HepG2 (cell line): ENCODE measurements at regions not wholly inside any gene's neighbourhood (a gene's known extent, or its start where the extent isn't known, plus 50 kb on each side); places are given as distances from the start of the nearest gene placed in this dataset.

Source experiments
- ATAC-seq: fragments of 200-7000 bp; cut with Tn5 transposase; 3 replicates; pipeline ENCODE4 v1.9.1; 2020; ENCODE audit warnings: mild to moderate bottlenecking, moderate library complexity
- BruUV-seq: library from RNA; stranded (reverse); fragments of 400-500 nt; replicated peaks from 2 replicates; lab custom pipeline; 2021; lab: Mats Ljungman, UMichigan
- CTCF ChIA-PET: fragments of 300-600 bp; formaldehyde crosslinking; extraction: SDS; loops from one replicate; lab custom pipeline; 2021; ENCODE audit warnings: low total read pairs, inconsistent platforms, low intra/inter-chr PET ratio; lab: Yijun Ruan, JAX
- POLR2A ChIA-PET: fragments of 350-600 bp; sonication (Branson Sonifier 250); formaldehyde crosslinking; loops from one replicate; lab custom pipeline; 2020; ENCODE audit warnings: antibody characterized with exemption, inconsistent platforms; lab: Yijun Ruan, JAX
- DNase-seq: peaks from one replicate; pipeline ENCODE4 v3.0.0-alpha.2; 2015; ENCODE audit warnings: low spot score
- FAIRE-seq: peaks from 3 replicates; lab custom pipeline; 2011; peaks lifted over from hg19 to GRCh38; lab: Jason Lieb, UNC
- H2AFZ ChIP-seq: one replicate; pipeline ENCODE4 v1.6.1; 2011; ENCODE audit warnings: low read length, inconsistent platforms
- H3K27ac ChIP-seq: fragments of 300-600 bp; 3 replicates; pipeline ENCODE4 v1.8.0; 2011; ENCODE audit warnings: mixed run types, mild to moderate bottlenecking, mixed read lengths, low read length, inconsistent platforms; ENCODE audit not compliant: insufficient read depth; ENCODE audit errors: extremely low read length
- H3K27me3 ChIP-seq, 2 experiments: fragments of 200-600 bp in 1 of 2; 2 replicates in 1 of 2; 3 replicates in 1 of 2; pipeline versions ENCODE4 v1.6.0 to v1.8.0; 2011; ENCODE audit warnings: low read length in 2 of 2, mild to moderate bottlenecking in 2 of 2, moderate library complexity in 2 of 2, inconsistent platforms in 1 of 2; ENCODE audit not compliant: insufficient read depth in 2 of 2, control insufficient read depth in 1 of 2
- H3K36me3 ChIP-seq, 2 experiments: fragments of 200-600 bp in 1 of 2; replicated peaks in 1 of 2; 2 replicates in 1 of 2; 3 replicates in 1 of 2; pipeline versions ENCODE4 v1.5.1 to v1.8.0; 2011; ENCODE audit warnings: low read length in 2 of 2, inconsistent platforms in 1 of 2; ENCODE audit not compliant: insufficient read depth in 2 of 2, control insufficient read depth in 1 of 2
- H3K4me1 ChIP-seq: 2 replicates; pipeline ENCODE4 v1.5.1; 2012; ENCODE audit warnings: low read length, inconsistent platforms; ENCODE audit not compliant: insufficient read depth
- H3K4me2 ChIP-seq: 2 replicates; pipeline ENCODE4 v1.6.0; 2011; ENCODE audit warnings: low read depth, low read length, inconsistent platforms
- H3K4me3 ChIP-seq, 3 experiments: fragments of 200-600 bp in 1 of 3; sonication (generic), shearing (Covaris generic) in 1 of 3; replicated peaks in 1 of 3; 2 replicates each; pipeline ENCODE4 v1.5.1; 2011 to 2016; ENCODE audit warnings: low read length in 3 of 3, inconsistent platforms in 2 of 3, low read depth in 2 of 3, mild to moderate bottlenecking in 2 of 3, control low read depth in 1 of 3, mixed read lengths in 1 of 3; ENCODE audit not compliant: insufficient read depth in 1 of 3
- H3K79me2 ChIP-seq: one replicate; pipeline ENCODE4 v1.6.1; 2011; ENCODE audit warnings: low read length, inconsistent platforms; ENCODE audit not compliant: insufficient read depth
- H3K9ac ChIP-seq: 2 replicates; pipeline ENCODE4 v1.6.0; 2011; ENCODE audit warnings: mild to moderate bottlenecking, low read depth, low read length, inconsistent platforms; ENCODE audit not compliant: insufficient read depth
- H3K9me3 ChIP-seq: 2 replicates; pipeline ENCODE4 v1.5.1; 2012; ENCODE audit warnings: mild to moderate bottlenecking, low read length
- H4K20me1 ChIP-seq: 2 replicates; pipeline ENCODE4 v1.6.0; 2011; ENCODE audit warnings: inconsistent platforms, mild to moderate bottlenecking, low read length, moderate library complexity; ENCODE audit not compliant: insufficient read depth
- GATA4 ChIP-seq: sonication (generic); IDR thresholded peaks from 2 replicates; pipeline ENCODE4 v1.6.1; 2016; ENCODE audit warnings: antibody characterized with exemption, low read depth, borderline replicate concordance
- SRSF1 ChIP-seq: fragments of 200-400 bp; formaldehyde crosslinking; optimal IDR thresholded peaks from 2 replicates; pipeline ENCODE3; 2017; ENCODE audit warnings: mild to moderate bottlenecking, low read depth, low read length, moderate library complexity
- TRIM24 ChIP-seq: sonication (generic); formaldehyde crosslinking; IDR thresholded peaks from 2 replicates; pipeline ENCODE4 v1.8.0; 2022; ENCODE audit warnings: mild to moderate bottlenecking, missing genetic modification reagents
- ZNF317 ChIP-seq: sonication (generic); formaldehyde crosslinking; IDR thresholded peaks from 2 replicates; pipeline ENCODE4 v1.5.0; 2020; ENCODE audit warnings: mild to moderate bottlenecking, missing genetic modification reagents
- ZNF850 ChIP-seq: sonication (generic); formaldehyde crosslinking; conservative IDR thresholded peaks from 2 replicates; pipeline ENCODE4 v1.9.0; 2021; ENCODE audit warnings: mild to moderate bottlenecking, missing genetic modification reagents
- in situ Hi-C: cut with HindIII; loops from 2 replicates; pipeline ENCODE4 v1.10.0; 2017; ENCODE audit warnings: low pct_unique_long_range_greater_than_20kb; ENCODE audit not compliant: extremely low pct_ligation_motif_present
- intact Hi-C: fragments of 100-400 bp; cut with micrococcal nuclease; formaldehyde crosslinking; loops from one replicate; pipeline ENCODE4 v1.10.0; 2022; ENCODE audit not compliant: unreplicated experiment
- TF ChIP-seq, protein P1 (sequence below): sonication (generic); formaldehyde crosslinking; IDR thresholded peaks from 2 replicates; pipeline ENCODE4 v1.5.0; 2020; ENCODE audit warnings: mild to moderate bottlenecking, missing genetic modification reagents, moderate library complexity

- no peak for TF ChIP-seq GATA4
- TF ChIP-seq ZNF850, result no peak
- no peak for TF ChIP-seq TRIM24
- TF ChIP-seq, all 625 proteins: peak for 0
These were observed 1646.9 kb upstream of the SPRY2 start (continued) for GRCh38 chr13:81987677-81988357.

DNA sequence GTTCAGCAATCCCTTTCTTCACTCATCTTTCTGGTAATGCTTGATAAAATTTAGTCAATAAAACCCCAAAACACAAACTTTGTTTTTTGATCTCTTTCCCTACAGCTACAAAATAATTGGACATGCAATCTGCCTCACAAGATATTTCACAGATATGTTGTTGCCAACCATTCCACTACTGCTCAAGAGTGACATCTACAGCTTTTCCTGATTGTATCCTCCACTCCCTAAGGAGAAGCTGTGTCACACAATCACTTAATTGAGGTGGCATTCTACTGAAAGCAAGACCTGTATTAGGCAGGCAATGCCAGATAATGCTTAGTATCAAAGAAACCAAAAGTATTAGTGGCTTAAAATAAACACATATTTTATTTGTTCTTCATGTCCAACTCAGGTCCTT, 1646.2 kb upstream of the SPRY2 start:
- H3K4me2 ChIP-seq, result no peak overlapping the region
- H3K27me3 ChIP-seq, result no peaks in the 10 kb centered on the region
- H3K9me3 ChIP-seq, result no peaks in the 10 kb centered on the region
- no peak overlapping the region for H3K9ac ChIP-seq
- no peak overlapping the region for H3K4me3 ChIP-seq
- H3K4me1 ChIP-seq, result no peaks in the 10 kb centered on the region
- no peaks in the 10 kb centered on the region for H3K79me2 ChIP-seq
- H3K27ac ChIP-seq, result no peak overlapping the region
- FAIRE-seq (no peak), ATAC-seq (no peak), DNase-seq (peak; percentile 1)
- no peak overlapping the region for H2AFZ ChIP-seq
- POLR2A ChIA-PET, result no interaction called here
- H4K20me1 ChIP-seq, result no peaks in the 10 kb centered on the region
- CTCF ChIA-PET, result no interaction called here
- intact Hi-C loops, result no loop called here
- no peaks in the 10 kb centered on the region for H3K36me3 ChIP-seq
- TF ChIP-seq, protein P1, sequence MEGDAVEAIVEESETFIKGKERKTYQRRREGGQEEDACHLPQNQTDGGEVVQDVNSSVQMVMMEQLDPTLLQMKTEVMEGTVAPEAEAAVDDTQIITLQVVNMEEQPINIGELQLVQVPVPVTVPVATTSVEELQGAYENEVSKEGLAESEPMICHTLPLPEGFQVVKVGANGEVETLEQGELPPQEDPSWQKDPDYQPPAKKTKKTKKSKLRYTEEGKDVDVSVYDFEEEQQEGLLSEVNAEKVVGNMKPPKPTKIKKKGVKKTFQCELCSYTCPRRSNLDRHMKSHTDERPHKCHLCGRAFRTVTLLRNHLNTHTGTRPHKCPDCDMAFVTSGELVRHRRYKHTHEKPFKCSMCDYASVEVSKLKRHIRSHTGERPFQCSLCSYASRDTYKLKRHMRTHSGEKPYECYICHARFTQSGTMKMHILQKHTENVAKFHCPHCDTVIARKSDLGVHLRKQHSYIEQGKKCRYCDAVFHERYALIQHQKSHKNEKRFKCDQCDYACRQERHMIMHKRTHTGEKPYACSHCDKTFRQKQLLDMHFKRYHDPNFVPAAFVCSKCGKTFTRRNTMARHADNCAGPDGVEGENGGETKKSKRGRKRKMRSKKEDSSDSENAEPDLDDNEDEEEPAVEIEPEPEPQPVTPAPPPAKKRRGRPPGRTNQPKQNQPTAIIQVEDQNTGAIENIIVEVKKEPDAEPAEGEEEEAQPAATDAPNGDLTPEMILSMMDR (CRISPR knock-in tag), result peak; percentile 31
- no peak for TF ChIP-seq SRSF1
- no peak for TF ChIP-seq ZNF317 (CRISPR knock-in tag)
- TF ChIP-seq, all 625 proteins: peak for 1
- BruUV-seq, result no TSS peak
- in situ Hi-C loops, result no loop called here
